ENCODE measurements at regions not wholly inside any gene's neighbourhood (a gene's known extent, or its start where the extent isn't known, plus 50 kb on each side); places are given as distances from the start of the nearest gene placed in this dataset.
A peak's percentile ranks its signal among the peaks of the same experiment; 100 is the strongest.

DNA sequence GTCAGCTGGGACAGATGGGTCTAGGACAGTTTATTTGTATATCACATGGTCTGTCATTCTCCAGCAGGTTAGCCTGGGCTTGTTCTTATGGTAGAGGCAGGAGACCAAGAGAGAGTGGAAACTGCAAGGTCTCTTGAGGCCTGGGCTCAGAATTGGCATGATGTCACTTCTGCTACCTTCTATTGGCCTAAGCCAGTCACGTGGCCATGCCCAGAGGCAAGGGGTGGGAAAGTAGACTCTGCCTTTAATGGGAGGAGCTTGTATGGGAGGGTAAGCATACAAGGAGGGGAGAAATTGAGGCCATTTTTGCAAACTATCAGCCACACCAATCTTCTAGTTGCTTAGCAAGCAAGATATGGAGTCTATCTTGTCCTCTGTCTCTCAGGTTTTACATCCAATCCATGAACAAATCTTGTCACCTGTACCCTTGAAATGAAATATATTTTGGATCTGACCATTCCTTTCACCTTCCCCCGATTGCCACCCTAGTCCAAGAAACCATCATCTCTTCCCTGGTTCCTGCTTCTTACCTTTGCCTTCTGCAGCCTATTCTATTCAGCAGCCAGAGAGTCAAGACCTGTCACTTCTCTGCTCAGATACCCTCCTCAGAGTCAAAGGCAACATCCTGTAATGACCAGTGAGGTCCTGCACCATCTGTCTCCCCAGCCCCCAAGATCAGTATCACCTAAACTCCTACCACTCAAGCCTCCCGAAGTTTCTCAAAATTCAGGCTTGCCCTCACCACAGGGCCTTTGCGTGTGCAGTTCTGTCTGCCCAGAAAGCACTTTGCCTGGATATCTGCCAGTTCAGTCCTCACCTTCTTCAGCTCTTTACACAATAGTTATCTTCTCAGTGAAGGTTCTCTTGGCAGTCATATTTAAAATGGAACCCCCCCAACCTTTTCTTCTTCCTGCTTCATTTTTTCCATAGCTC is 240.0 kb downstream of the LOXHD1 start:
- Histone ChIP-seq H3K9ac (ENCODE audit: low read depth, low read length) (no peak overlapping the region), H2AFZ (ENCODE audit: low read depth, low read length) (no peak overlapping the region), H3K4me2 (ENCODE audit: insufficient read depth, low read length) (no peak overlapping the region), H4K20me1 (ENCODE audit: insufficient read depth, low read length) (0 out of 2 replicates have a peak, but pooled peaks cover 7% of the 10 kb centered on the region), H3K27ac (ENCODE audit: low read length) (no peak overlapping the region), H3K4me3 (ENCODE audit: low read depth in 1 of 2, low read length in 2 of 2) (no peak overlapping the region), H3K9me3 (ENCODE audit: insufficient read depth, low read length, severe bottlenecking) (no peaks in the 10 kb centered on the region), H3K79me2 (ENCODE audit: insufficient read depth, low read length) (no peaks in the 10 kb centered on the region), H3K4me1 (ENCODE audit: insufficient read depth, low read length) (peaks cover 16% of the 10 kb centered on the region), H3K36me3 (ENCODE audit: insufficient read depth, low read length) (no peaks in the 10 kb centered on the region), H3K27me3 (ENCODE audit: insufficient read depth, low read length, poor library complexity) (no peaks in the 10 kb centered on the region)
- TF ChIP-seq EZH2 (IDR thresholded peaks at IDR 0.05; ENCODE audit: borderline replicate concordance, low read depth, low read length, severe bottlenecking) = no peak
- TF ChIP-seq CTCF (IDR thresholded peaks at IDR 0.05; ENCODE audit: borderline replicate concordance, extremely low read depth, low read length, poor library complexity, severe bottlenecking) = no peak
- ATAC-seq (ENCODE audit: insufficient read depth, low read depth) (peak; percentile 47; the same call in 2 of the 3 replicates), DNase-seq (peak; percentile 28)

DNA sequence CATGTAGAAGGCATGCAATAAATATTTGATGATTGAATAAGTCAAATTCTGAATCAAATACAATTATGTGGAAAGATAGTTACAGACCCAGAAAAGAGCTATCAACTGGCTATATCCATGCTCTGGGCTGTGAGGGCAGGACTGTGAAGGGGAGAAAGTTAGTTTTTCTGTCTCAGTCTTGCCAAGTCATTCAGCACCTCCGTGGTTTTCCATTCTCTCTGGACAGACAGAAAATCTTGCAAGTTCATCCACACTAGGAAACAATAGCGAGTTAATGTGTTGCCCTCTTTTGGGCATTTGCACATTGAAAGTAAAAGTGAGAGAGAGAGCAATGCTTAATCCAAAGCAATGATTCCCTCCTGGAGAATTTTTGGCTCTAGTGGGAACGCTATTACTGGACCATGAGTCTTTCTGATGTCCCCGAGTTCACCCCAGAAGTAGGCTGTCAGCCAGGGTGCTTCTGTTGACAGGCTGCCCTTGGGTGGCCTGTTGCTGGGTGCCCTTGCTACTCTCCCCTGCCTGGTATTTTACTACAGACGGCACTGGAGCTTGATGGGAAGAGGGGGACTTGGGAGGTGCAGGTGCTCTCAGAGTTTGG is 238.3 kb downstream of the LOXHD1 start:
- Histone ChIP-seq H3K27ac (ENCODE audit: low read length) (peak overlapping the region; percentile 30), H3K36me3 (ENCODE audit: insufficient read depth, low read length) (no peaks in the 10 kb centered on the region), H4K20me1 (ENCODE audit: insufficient read depth, low read length) (peaks cover 9% of the 10 kb centered on the region; the same call in 1 of the 2 replicates), H3K79me2 (ENCODE audit: insufficient read depth, low read length) (no peaks in the 10 kb centered on the region), H3K4me3 (ENCODE audit: low read depth in 1 of 2, low read length in 2 of 2) (no peak overlapping the region), H3K4me1 (ENCODE audit: insufficient read depth, low read length) (peaks cover 16% of the 10 kb centered on the region), H3K9ac (ENCODE audit: low read depth, low read length) (no peak overlapping the region), H2AFZ (ENCODE audit: low read depth, low read length) (no peak overlapping the region), H3K9me3 (ENCODE audit: insufficient read depth, low read length, severe bottlenecking) (no peaks in the 10 kb centered on the region), H3K4me2 (ENCODE audit: insufficient read depth, low read length) (peak overlapping the region; percentile 1; the same call in 1 of the 2 replicates), H3K27me3 (ENCODE audit: insufficient read depth, low read length, poor library complexity) (no peaks in the 10 kb centered on the region)
- ATAC-seq (ENCODE audit: insufficient read depth, low read depth) = no peak; the same call in 2 of the 3 replicates
- TF ChIP-seq CTCF (IDR thresholded peaks at IDR 0.05; ENCODE audit: borderline replicate concordance, extremely low read depth, low read length, poor library complexity, severe bottlenecking) = no peak
- no peak for TF ChIP-seq EZH2 (IDR thresholded peaks at IDR 0.05; ENCODE audit: borderline replicate concordance, low read depth, low read length, severe bottlenecking)
- no peak for DNase-seq

DNA sequence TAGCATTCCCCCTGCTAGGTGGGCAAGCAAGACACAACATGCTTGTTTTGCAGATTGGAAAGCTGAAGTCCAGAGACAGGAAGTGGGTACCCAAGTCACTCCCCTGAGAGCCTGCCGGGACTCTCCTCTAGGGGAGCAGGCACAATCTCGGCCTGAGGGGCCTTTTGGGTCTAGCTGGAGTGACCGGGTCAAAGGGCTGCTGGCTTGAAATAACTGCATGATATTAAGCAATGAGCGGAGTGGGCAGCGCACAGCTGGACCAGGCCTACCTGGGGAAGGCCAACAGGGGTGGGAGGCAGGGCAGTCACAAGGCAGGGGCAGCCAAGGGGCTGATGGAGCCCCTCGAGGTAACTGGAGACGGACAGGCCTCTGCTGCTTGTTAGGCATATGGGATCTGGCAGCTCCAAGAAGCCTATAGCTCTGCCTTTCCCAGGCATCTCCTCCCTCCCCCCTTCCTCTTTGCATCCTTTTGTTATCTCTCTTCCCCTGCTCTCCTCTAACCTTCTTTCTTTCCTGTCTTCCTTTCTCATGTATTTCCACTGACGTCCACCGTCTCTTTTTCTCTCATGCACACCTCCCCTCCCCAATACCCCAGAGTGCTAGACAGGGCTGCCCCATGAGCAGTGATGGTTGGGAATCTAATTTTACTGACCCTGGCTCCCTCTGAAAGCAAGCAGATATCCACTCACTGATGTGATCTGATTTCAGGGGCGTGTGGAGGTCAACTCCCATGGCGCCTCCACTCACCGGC is 237.5 kb downstream of the LOXHD1 start:
- TF ChIP-seq EZH2 (IDR thresholded peaks at IDR 0.05; ENCODE audit: borderline replicate concordance, low read depth, low read length, severe bottlenecking) = no peak
- peak; percentile 37 for TF ChIP-seq CTCF (IDR thresholded peaks at IDR 0.05; ENCODE audit: borderline replicate concordance, extremely low read depth, low read length, poor library complexity, severe bottlenecking)
- H3K4me1 ChIP-seq (ENCODE audit: insufficient read depth, low read length) = peaks cover 16% of the 10 kb centered on the region
- H4K20me1 ChIP-seq (ENCODE audit: insufficient read depth, low read length) = peaks cover 9% of the 10 kb centered on the region; the same call in 1 of the 2 replicates
- peak overlapping the region; percentile 42; the same call in 1 of the 2 replicates for H3K27ac ChIP-seq (ENCODE audit: low read length)
- DNase-seq = peak; percentile 66
- H3K79me2 ChIP-seq (ENCODE audit: insufficient read depth, low read length) = no peaks in the 10 kb centered on the region
- ATAC-seq (ENCODE audit: insufficient read depth, low read depth) = peak; percentile 96
- no peak overlapping the region for H2AFZ ChIP-seq (ENCODE audit: low read depth, low read length)
- H3K4me2 ChIP-seq (ENCODE audit: insufficient read depth, low read length) = no peak overlapping the region
- H3K27me3 ChIP-seq (ENCODE audit: insufficient read depth, low read length, poor library complexity) = no peaks in the 10 kb centered on the region
- H3K9ac ChIP-seq (ENCODE audit: low read depth, low read length) = no peak overlapping the region
- H3K9me3 ChIP-seq (ENCODE audit: insufficient read depth, low read length, severe bottlenecking) = no peaks in the 10 kb centered on the region
- H3K4me3 ChIP-seq (ENCODE audit: low read depth in 1 of 2, low read length in 2 of 2) = no peak overlapping the region
- H3K36me3 ChIP-seq (ENCODE audit: insufficient read depth, low read length) = no peaks in the 10 kb centered on the region

Measured in DND-41 (cell line).